ENCODE measurements at regions not wholly inside any gene's neighbourhood (a gene's known extent, or its start where the extent isn't known, plus 50 kb on each side); places are given as distances from the start of the nearest gene placed in this dataset.

GRCh38 chr11:106585061-106585460 is 433.2 kb downstream of the GUCY1A2 start:
- TF ChIP-seq POLR2A (IDR thresholded peaks at IDR 0.05): no peak
- TF ChIP-seq, protein P1, sequence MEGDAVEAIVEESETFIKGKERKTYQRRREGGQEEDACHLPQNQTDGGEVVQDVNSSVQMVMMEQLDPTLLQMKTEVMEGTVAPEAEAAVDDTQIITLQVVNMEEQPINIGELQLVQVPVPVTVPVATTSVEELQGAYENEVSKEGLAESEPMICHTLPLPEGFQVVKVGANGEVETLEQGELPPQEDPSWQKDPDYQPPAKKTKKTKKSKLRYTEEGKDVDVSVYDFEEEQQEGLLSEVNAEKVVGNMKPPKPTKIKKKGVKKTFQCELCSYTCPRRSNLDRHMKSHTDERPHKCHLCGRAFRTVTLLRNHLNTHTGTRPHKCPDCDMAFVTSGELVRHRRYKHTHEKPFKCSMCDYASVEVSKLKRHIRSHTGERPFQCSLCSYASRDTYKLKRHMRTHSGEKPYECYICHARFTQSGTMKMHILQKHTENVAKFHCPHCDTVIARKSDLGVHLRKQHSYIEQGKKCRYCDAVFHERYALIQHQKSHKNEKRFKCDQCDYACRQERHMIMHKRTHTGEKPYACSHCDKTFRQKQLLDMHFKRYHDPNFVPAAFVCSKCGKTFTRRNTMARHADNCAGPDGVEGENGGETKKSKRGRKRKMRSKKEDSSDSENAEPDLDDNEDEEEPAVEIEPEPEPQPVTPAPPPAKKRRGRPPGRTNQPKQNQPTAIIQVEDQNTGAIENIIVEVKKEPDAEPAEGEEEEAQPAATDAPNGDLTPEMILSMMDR (IDR thresholded peaks at IDR 0.05 in 4 of 5, conservative IDR thresholded peaks at IDR 0.05 in 1 of 5): no peak
